Brain microvascular endothelial cell (primary cell): ENCODE measurements at regions not wholly inside any gene's neighbourhood (a gene's known extent, or its start where the extent isn't known, plus 50 kb on each side); places are given as distances from the start of the nearest gene placed in this dataset.

Source experiments
- DNase-seq: peaks from one replicate; pipeline ENCODE4 v3.0.0-alpha.2; 2020
- H3K27ac ChIP-seq: fragments of 250-450 bp; sonication (Bioruptor Pico); 2 replicates; pipeline ENCODE4 v1.5.1; 2020; ENCODE audit warnings: mild to moderate bottlenecking, moderate library complexity
- H3K27me3 ChIP-seq: fragments of 250-450 bp; sonication (Bioruptor Pico); replicated peaks from 2 replicates; pipeline ENCODE4 v1.5.1; 2020; ENCODE audit warnings: mild to moderate bottlenecking
- H3K36me3 ChIP-seq: fragments of 250-450 bp; sonication (Bioruptor Pico); replicated peaks from 2 replicates; pipeline ENCODE4 v1.5.1; 2020; ENCODE audit warnings: mild to moderate bottlenecking
- H3K4me3 ChIP-seq: 2 replicates; pipeline ENCODE4 v1.5.1; 2011; ENCODE audit warnings: low read depth, mild to moderate bottlenecking, control low read depth, low read length, moderate library complexity
- in situ Hi-C: cut with HindIII; loops from 2 replicates; pipeline ENCODE4 v1.10.0; 2017; ENCODE audit warnings: low sequenced_read_pairs, low pct_ligation_motif_present
- TF ChIP-seq, protein P1 (sequence below): IDR thresholded peaks from 2 replicates; pipeline ENCODE4 v1.5.1; 2011; ENCODE audit warnings: low read depth, mild to moderate bottlenecking, moderate library complexity, low read length, control low read depth, inconsistent platforms; ENCODE audit errors: missing control alignments

- DNase-seq, result no peak
These were observed 117.4 kb upstream of the GRPR start for GRCh38 chrX:16005917-16006316.

DNA sequence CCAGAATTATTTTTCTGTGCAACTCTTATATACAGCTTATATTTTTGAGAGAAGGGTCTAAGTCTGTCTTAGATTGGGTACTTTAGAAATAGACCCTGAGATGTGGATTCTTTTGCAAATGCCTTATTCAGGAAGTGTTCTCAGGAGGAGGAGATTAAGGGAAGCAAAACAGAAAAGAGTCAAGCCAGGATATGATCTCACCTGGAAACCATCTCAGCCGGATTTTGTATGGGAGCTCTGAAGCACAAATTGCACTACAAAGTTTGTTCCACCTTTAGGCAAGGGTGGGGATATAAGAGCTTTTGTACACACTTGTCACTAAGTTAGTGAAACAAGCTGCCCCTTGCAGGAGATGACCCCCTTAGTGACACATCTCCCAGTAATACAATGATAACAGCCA is 121.2 kb upstream of the GRPR start:
- in situ Hi-C loops, result no loop called here
- H3K36me3 ChIP-seq, result no peaks in the 10 kb centered on the region
- no peak overlapping the region for H3K4me3 ChIP-seq
- DNase-seq, result peak; percentile 6
- no peak overlapping the region for H3K27ac ChIP-seq
- no peaks in the 10 kb centered on the region for H3K27me3 ChIP-seq
- TF ChIP-seq, protein P1, sequence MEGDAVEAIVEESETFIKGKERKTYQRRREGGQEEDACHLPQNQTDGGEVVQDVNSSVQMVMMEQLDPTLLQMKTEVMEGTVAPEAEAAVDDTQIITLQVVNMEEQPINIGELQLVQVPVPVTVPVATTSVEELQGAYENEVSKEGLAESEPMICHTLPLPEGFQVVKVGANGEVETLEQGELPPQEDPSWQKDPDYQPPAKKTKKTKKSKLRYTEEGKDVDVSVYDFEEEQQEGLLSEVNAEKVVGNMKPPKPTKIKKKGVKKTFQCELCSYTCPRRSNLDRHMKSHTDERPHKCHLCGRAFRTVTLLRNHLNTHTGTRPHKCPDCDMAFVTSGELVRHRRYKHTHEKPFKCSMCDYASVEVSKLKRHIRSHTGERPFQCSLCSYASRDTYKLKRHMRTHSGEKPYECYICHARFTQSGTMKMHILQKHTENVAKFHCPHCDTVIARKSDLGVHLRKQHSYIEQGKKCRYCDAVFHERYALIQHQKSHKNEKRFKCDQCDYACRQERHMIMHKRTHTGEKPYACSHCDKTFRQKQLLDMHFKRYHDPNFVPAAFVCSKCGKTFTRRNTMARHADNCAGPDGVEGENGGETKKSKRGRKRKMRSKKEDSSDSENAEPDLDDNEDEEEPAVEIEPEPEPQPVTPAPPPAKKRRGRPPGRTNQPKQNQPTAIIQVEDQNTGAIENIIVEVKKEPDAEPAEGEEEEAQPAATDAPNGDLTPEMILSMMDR, result no peak

More at GRCh38 chrX:16005917-16006316, 117.4 kb upstream of the GRPR start:
- no peaks in the 10 kb centered on the region for H3K36me3 ChIP-seq
- H3K4me3 ChIP-seq, result no peak overlapping the region
- no peak overlapping the region for H3K27ac ChIP-seq
- no peaks in the 10 kb centered on the region for H3K27me3 ChIP-seq
- TF ChIP-seq, protein P1, result no peak
- in situ Hi-C loops, result no loop called here

GRCh38 chrX:15998350-15998749 is 125.0 kb upstream of the GRPR start:
- H3K4me3 ChIP-seq, result no peak overlapping the region
- no peaks in the 10 kb centered on the region for H3K36me3 ChIP-seq
- DNase-seq, result no peak
- in situ Hi-C loops, result no loop called here
- no peaks in the 10 kb centered on the region for H3K27me3 ChIP-seq
- TF ChIP-seq, protein P1, result no peak
- H3K27ac ChIP-seq, result no peak overlapping the region

DNA sequence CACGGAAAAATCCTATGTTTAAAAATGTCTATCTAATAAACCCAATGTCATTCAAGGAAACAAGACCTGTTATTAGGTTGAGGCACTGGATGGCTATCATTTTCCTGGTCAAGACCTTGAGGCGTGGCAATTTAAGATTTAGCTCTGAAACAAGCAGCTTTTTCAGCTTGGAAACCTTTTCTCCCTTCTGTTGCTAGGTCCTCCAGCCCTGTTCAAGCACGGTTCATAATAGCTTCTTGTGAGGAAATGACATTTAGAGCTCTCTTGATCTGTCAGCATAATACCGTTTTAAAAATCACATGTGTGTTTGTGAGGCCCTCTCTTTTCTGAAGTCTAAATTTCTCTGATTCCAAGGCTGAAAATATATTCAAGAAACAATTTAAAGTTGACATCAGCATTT is 133.6 kb upstream of the GRPR start:
- TF ChIP-seq, protein P1, result no peak
- Histone ChIP-seq H3K27ac (no peak overlapping the region), H3K27me3 (no peaks in the 10 kb centered on the region), H3K36me3 (no peaks in the 10 kb centered on the region), H3K4me3 (no peak overlapping the region)
- DNase-seq, result no peak
- in situ Hi-C loops, result no loop called here

DNA sequence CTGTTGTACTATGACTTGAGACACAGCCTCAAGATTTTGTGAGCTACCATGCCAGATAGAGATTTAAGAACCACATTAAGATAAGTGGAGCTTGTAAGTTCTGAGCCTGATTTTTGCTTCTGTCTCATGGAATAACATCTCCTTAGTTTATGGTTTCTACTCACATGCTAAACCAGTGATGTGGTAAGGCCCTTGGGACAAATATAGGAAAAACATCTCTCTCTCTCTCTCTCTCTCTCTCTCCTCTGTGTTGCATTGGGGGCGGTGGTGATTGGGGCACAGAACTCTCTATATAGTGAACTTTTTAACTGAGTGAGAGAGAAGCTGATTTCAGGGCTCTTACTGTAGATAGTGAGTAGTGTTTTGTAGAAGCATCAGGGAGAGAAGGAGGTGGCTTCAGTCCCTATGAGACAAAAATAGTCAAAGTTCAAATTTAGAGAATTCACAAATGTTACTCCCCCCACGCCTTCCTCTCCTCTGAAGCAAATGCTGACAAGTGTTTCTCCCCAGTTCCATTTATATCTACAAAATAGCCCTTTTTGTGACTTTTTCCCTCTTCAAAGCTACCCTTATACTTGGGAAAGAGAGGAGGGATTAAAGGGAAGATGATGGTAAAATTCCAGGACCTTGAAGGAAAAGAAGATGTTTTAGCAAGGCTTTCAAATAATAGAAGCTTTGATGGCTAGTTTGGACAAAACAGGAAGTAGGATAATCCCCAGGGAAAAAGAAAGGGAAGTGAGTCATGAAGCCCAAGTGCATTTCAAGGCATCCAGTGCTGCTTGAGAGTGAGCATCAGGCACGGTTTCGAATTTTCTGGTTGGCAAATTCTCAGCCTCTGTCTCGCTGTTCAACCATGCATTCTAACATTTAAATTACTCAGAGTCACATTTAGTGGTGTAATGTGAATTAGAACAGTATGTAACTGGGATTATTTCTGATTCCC is 134.3 kb upstream of the AP1S2 start:
- DNase-seq, result peak; percentile 63
- in situ Hi-C loops, result no loop called here
- H3K27ac ChIP-seq, result no peak overlapping the region

More for the DNA sequence above, 134.3 kb upstream of the AP1S2 start:
- no peak overlapping the region for H3K4me3 ChIP-seq
- TF ChIP-seq, protein P1, result no peak
- no peaks in the 10 kb centered on the region for H3K36me3 ChIP-seq
- no peaks in the 10 kb centered on the region for H3K27me3 ChIP-seq
